ENCODE measurements at regions not wholly inside any gene's neighbourhood (a gene's known extent, or its start where the extent isn't known, plus 50 kb on each side); places are given as distances from the start of the nearest gene placed in this dataset.

GRCh38 chr10:111137587-111137986 is 60.8 kb downstream of the ADRA2A start:
- H2AK5ac ChIP-seq (ENCODE audit: low read depth, low read length) = no peak overlapping the region
- H3K79me2 ChIP-seq (ENCODE audit: control insufficient read depth in 1 of 2, insufficient read depth in 2 of 2, low read length in 2 of 2) = no peaks in the 10 kb centered on the region
- H3K4me2 ChIP-seq (ENCODE audit: insufficient read depth in 1 of 2, low read depth in 2 of 2, low read length in 2 of 2) = peak overlapping the region; percentile 22 to 34; a peak in 2 of 4 replicates
- peak overlapping the region; percentile 8 for H4K5ac ChIP-seq (ENCODE audit: insufficient read length, low read depth, low read length)
- H3K27me3 ChIP-seq (replicated peaks in 1 of 4; ENCODE audit: control insufficient read depth in 3 of 4, extremely low read depth in 1 of 4, insufficient read depth in 3 of 4, low read length in 3 of 4) = peaks cover 0 to 3% (median 1%) of the 10 kb centered on the region in 4 experiments; a peak in 3 of 7 replicates
- H2BK15ac ChIP-seq (ENCODE audit: low read length) = no peak overlapping the region
- no peaks in the 10 kb centered on the region for H4K20me1 ChIP-seq (replicated peaks in 1 of 2; ENCODE audit: control insufficient read depth in 1 of 2, insufficient read depth in 2 of 2, low read length in 2 of 2)
- DNase-seq (ENCODE audit: low read depth in 1 of 2, low spot score in 2 of 2) (no peak), FAIRE-seq (no peak)
- H3K14ac ChIP-seq (ENCODE audit: insufficient read length) = peak overlapping the region; percentile 23
- peak overlapping the region; percentile 2 for H2BK120ac ChIP-seq (replicated peaks; ENCODE audit: low read depth, low read length)
- H2BK5ac ChIP-seq (ENCODE audit: low read depth, low read length) = peak overlapping the region; percentile 71; the same call in 1 of the 2 replicates
- no peak overlapping the region for H2AFZ ChIP-seq (ENCODE audit: low read length)
- ChIA-PET POLR2A (ENCODE audit: partially characterized antibody) (interaction anchor here (0.9 kb wide), 1 partner anchor 235 kb away, joined by 3 read pairs; no protein-coding TSS in a partner anchor), CTCF (ENCODE audit: partially characterized antibody) (interaction anchor here (0.6 to 1.3 kb wide), 8 partner anchors 12 to 889 kb away, joined by 3 to 4 read pairs (median 4); partner anchors contain the start of gene ADRA2A)
- WGBS, 2 experiments (ENCODE audit: extremely low coverage in 1 of 2, insufficient coverage in 1 of 2, insufficient read length in 1 of 2, insufficient replicate concordance in 2 of 2, low coverage in 1 of 2, low lambda C conversion rate in 2 of 2, missing lambda C conversion rate in 1 of 2) = 53% methylated on average over 4 of the region's 4 CpGs; no CpG with 5 or more reads in 1 of the 2 experiments
- H3K9ac ChIP-seq (replicated peaks in 1 of 4; ENCODE audit: extremely low read depth in 1 of 4, low read depth in 3 of 4, low read length in 3 of 4) = no peak overlapping the region
- H3K4ac ChIP-seq (replicated peaks; ENCODE audit: insufficient read length, low read depth, low read length) = peak overlapping the region; percentile 79
- H3K4me3 ChIP-seq (ENCODE audit: extremely low read depth in 1 of 4, insufficient read depth in 2 of 4, low read depth in 3 of 4, low read length in 4 of 4) = peak overlapping the region in 1 of 4 experiments; percentile 22; a peak in 1 of 8 replicates
- H3K27ac ChIP-seq (ENCODE audit: low read depth, low read length) = no peak overlapping the region
- peak overlapping the region; percentile 6 for H4K91ac ChIP-seq (replicated peaks; ENCODE audit: insufficient read length, low read length)
- H3K79me1 ChIP-seq (ENCODE audit: low read depth, low read length) = no peaks in the 10 kb centered on the region
- no peaks in the 10 kb centered on the region for H3K9me3 ChIP-seq (ENCODE audit: insufficient read depth in 2 of 2, low read depth in 1 of 2, low read length in 1 of 2)
- H3K23ac ChIP-seq (ENCODE audit: insufficient read length) = no peak overlapping the region
- H2BK12ac ChIP-seq (ENCODE audit: low read depth, low read length) = peak overlapping the region; percentile 70
- H2BK20ac ChIP-seq (ENCODE audit: low read length) = peak overlapping the region; percentile 6
- H3K36me3 ChIP-seq (ENCODE audit: control insufficient read depth in 2 of 4, insufficient read depth in 4 of 4, low read length in 3 of 4) = no peaks in the 10 kb centered on the region
- H3K4me1 ChIP-seq (replicated peaks in 1 of 4; ENCODE audit: control insufficient read depth in 3 of 4, insufficient read depth in 4 of 4, low read length in 3 of 4) = peaks cover 6 to 20% (median 15%) of the 10 kb centered on the region in 4 experiments; a peak in 4 of 7 replicates
- no peak overlapping the region for H3K56ac ChIP-seq (replicated peaks; ENCODE audit: insufficient read length, low read depth, low read length)
- peak overlapping the region; percentile 43; the same call in 1 of the 2 replicates for H3K18ac ChIP-seq (ENCODE audit: extremely low read depth, low read length)
- no peak overlapping the region for H4K8ac ChIP-seq (ENCODE audit: extremely low read depth, insufficient read depth, low read length)
- no peaks in the 10 kb centered on the region for H3K23me2 ChIP-seq (ENCODE audit: low read depth, low read length)
- TF ChIP-seq CTCF (IDR thresholded peaks at IDR 0.05; ENCODE audit: control extremely low read depth in 1 of 3, insufficient read depth in 1 of 3, low read depth in 1 of 3, low read length in 3 of 3) = no peak
- no peak for TF ChIP-seq JUN (IDR thresholded peaks at IDR 0.05; ENCODE audit: low read depth, low read length)
- no peak for TF ChIP-seq CEBPB (IDR thresholded peaks at IDR 0.05; ENCODE audit: low read depth, low read length)
- no peak for TF ChIP-seq NRF1 (IDR thresholded peaks at IDR 0.05; ENCODE audit: low read depth, low read length)
- TF ChIP-seq BACH1 (IDR thresholded peaks at IDR 0.05; ENCODE audit: low read length) = no peak
- no peak for TF ChIP-seq SRF (IDR thresholded peaks at IDR 0.05; ENCODE audit: low read depth, low read length)
- no peak for TF ChIP-seq RXRA (IDR thresholded peaks at IDR 0.05; ENCODE audit: insufficient read depth, low read depth, low read length)
- TF ChIP-seq KDM1A (IDR thresholded peaks at IDR 0.05; ENCODE audit: borderline replicate concordance, low read length) = no peak
- no peak for TF ChIP-seq FOSL1 (IDR thresholded peaks at IDR 0.05; ENCODE audit: insufficient read depth, low read depth, low read length)
- TF ChIP-seq POLR2AphosphoS5 (IDR thresholded peaks at IDR 0.05; ENCODE audit: low read depth, low read length) = no peak
- no peak for TF ChIP-seq PHF8 (conservative IDR thresholded peaks at IDR 0.05; ENCODE audit: low read depth, low read length)
- no peak for TF ChIP-seq SUZ12 (IDR thresholded peaks at IDR 0.05; ENCODE audit: low read length)

All from H1 (cell line).